ENCODE measurements at regions not wholly inside any gene's neighbourhood (a gene's known extent, or its start where the extent isn't known, plus 50 kb on each side); places are given as distances from the start of the nearest gene placed in this dataset.

DNA sequence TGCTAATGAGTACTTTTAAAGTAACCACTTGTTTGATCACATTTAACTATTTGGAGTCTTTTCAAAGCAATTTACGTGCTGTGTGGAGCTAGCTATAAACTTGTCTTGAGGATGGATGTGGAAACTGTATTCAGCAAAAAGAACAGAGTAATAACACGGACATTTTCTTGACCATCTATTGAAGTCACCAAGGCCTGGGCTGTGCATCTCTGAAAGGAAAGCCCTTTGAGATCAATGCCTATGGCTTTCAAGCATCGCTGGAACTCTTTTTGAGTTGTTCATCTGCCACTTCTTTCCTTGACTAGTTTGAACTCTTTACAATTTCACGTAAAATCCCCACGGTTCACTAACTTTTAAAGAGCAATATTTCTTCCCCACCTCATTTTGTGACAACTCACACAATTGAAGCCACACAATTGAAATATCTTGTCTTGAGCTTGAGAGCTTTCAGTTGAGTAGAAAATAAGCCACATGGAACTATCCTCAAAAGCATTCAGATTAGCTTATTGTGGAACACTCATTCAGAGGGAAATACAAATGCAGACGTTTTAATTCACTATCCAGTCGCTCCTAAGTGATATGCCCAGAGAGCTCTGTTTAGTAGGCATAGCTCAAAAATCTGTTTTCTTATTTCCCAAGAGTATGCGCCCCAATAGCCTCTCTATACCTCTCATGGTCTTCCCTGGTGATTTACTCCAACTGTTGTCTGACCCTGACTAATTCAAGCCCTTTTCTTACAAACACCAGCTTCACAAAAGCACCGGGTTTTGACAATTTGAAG is 134.9 kb upstream of the SLITRK2 start:
- H3K4me3 ChIP-seq (ENCODE audit: low read length, poor library complexity, severe bottlenecking), result no peak overlapping the region
- no peaks in the 10 kb centered on the region for H3K4me1 ChIP-seq (ENCODE audit: insufficient read depth, low read length, poor library complexity, severe bottlenecking)
- no peaks in the 10 kb centered on the region for H4K20me1 ChIP-seq (ENCODE audit: insufficient read depth, low read length, poor library complexity, severe bottlenecking)
- no peaks in the 10 kb centered on the region for H3K9me3 ChIP-seq (ENCODE audit: insufficient read depth, low read depth, low read length)
- TF ChIP-seq EZH2phosphoT487 (IDR thresholded peaks at IDR 0.05; ENCODE audit: borderline replicate concordance), result no peak
- TF ChIP-seq, protein P1, sequence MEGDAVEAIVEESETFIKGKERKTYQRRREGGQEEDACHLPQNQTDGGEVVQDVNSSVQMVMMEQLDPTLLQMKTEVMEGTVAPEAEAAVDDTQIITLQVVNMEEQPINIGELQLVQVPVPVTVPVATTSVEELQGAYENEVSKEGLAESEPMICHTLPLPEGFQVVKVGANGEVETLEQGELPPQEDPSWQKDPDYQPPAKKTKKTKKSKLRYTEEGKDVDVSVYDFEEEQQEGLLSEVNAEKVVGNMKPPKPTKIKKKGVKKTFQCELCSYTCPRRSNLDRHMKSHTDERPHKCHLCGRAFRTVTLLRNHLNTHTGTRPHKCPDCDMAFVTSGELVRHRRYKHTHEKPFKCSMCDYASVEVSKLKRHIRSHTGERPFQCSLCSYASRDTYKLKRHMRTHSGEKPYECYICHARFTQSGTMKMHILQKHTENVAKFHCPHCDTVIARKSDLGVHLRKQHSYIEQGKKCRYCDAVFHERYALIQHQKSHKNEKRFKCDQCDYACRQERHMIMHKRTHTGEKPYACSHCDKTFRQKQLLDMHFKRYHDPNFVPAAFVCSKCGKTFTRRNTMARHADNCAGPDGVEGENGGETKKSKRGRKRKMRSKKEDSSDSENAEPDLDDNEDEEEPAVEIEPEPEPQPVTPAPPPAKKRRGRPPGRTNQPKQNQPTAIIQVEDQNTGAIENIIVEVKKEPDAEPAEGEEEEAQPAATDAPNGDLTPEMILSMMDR (conservative IDR thresholded peaks at IDR 0.05; ENCODE audit: low read length), result no peak
- no peaks in the 10 kb centered on the region for H3K79me2 ChIP-seq (ENCODE audit: insufficient read depth, low read length)
- H3K27me3 ChIP-seq (ENCODE audit: insufficient read depth, low read length, poor library complexity, severe bottlenecking), result no peaks in the 10 kb centered on the region
- no peaks in the 10 kb centered on the region for H3K36me3 ChIP-seq (ENCODE audit: insufficient read depth, low read length)
- H3K9ac ChIP-seq (ENCODE audit: low read depth, low read length, poor library complexity, severe bottlenecking), result no peak overlapping the region
- H3F3A ChIP-seq (ENCODE audit: low read depth), result no peaks in the 10 kb centered on the region
- H2AFZ ChIP-seq (ENCODE audit: low read length), result no peak overlapping the region
- H3K4me2 ChIP-seq (ENCODE audit: low read depth, low read length, poor library complexity, severe bottlenecking), result no peak overlapping the region
- H3K9me2 ChIP-seq (replicated peaks; ENCODE audit: low read depth, low read length), result no peaks in the 10 kb centered on the region

DNA sequence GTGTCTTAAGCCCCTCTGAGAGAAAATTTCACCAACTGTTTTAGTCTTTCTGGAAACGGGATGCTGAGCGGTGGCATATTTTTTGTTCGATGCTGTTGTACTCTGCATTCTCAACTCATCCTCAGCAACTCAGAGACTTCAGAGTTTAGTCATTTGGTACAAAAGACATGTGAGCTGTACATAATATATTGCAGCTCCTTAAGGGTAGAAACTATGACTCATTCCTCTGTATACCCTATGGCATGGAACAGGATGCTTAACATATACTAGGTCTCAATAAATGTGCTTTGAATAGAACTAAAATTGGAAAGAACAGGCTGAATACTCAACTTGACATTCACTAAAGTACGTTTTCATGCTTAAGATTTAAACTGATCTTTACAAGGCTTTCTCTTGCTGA is 130.5 kb upstream of the SLITRK2 start:
- no peak overlapping the region for H3K4me3 ChIP-seq (ENCODE audit: low read length, poor library complexity, severe bottlenecking)
- no peak overlapping the region for H3K4me2 ChIP-seq (ENCODE audit: low read depth, low read length, poor library complexity, severe bottlenecking)
- H3K9me2 ChIP-seq (replicated peaks; ENCODE audit: low read depth, low read length), result no peaks in the 10 kb centered on the region
- no peaks in the 10 kb centered on the region for H3K4me1 ChIP-seq (ENCODE audit: insufficient read depth, low read length, poor library complexity, severe bottlenecking)
- no peaks in the 10 kb centered on the region for H4K20me1 ChIP-seq (ENCODE audit: insufficient read depth, low read length, poor library complexity, severe bottlenecking)
- no peaks in the 10 kb centered on the region for H3K79me2 ChIP-seq (ENCODE audit: insufficient read depth, low read length)
- H3F3A ChIP-seq (ENCODE audit: low read depth), result no peaks in the 10 kb centered on the region
- TF ChIP-seq EZH2phosphoT487 (IDR thresholded peaks at IDR 0.05; ENCODE audit: borderline replicate concordance), result no peak
- TF ChIP-seq, protein P1 (conservative IDR thresholded peaks at IDR 0.05; ENCODE audit: low read length), result no peak
- H2AFZ ChIP-seq (ENCODE audit: low read length), result no peak overlapping the region
- H3K27me3 ChIP-seq (ENCODE audit: insufficient read depth, low read length, poor library complexity, severe bottlenecking), result no peaks in the 10 kb centered on the region
- H3K9ac ChIP-seq (ENCODE audit: low read depth, low read length, poor library complexity, severe bottlenecking), result no peak overlapping the region
- no peaks in the 10 kb centered on the region for H3K9me3 ChIP-seq (ENCODE audit: insufficient read depth, low read depth, low read length)
- no peaks in the 10 kb centered on the region for H3K36me3 ChIP-seq (ENCODE audit: insufficient read depth, low read length)

DNA sequence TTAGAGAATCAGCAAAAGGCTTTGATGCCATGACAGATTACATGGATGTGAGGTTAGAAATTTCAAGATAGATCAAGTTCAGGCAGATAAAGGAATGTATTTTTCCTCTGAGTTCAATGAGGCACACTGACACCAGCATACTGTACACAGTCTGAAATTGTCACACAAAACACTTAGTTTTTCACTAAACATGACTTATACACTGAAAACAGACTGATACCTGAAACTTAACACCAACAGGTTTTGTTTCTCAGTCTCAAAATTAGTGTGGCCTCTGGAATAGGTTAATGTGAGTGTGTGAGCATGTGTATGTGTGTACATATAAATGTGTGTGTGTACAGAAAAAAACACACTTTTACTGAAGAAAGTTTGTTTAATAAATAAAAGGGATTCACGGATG is 129.9 kb upstream of the SLITRK2 start:
- no peaks in the 10 kb centered on the region for H3K4me1 ChIP-seq (ENCODE audit: insufficient read depth, low read length, poor library complexity, severe bottlenecking)
- H3F3A ChIP-seq (ENCODE audit: low read depth), result no peaks in the 10 kb centered on the region
- no peaks in the 10 kb centered on the region for H3K9me3 ChIP-seq (ENCODE audit: insufficient read depth, low read depth, low read length)
- H3K79me2 ChIP-seq (ENCODE audit: insufficient read depth, low read length), result no peaks in the 10 kb centered on the region
- no peaks in the 10 kb centered on the region for H3K27me3 ChIP-seq (ENCODE audit: insufficient read depth, low read length, poor library complexity, severe bottlenecking)
- H3K36me3 ChIP-seq (ENCODE audit: insufficient read depth, low read length), result no peaks in the 10 kb centered on the region
- no peaks in the 10 kb centered on the region for H3K9me2 ChIP-seq (replicated peaks; ENCODE audit: low read depth, low read length)
- TF ChIP-seq EZH2phosphoT487 (IDR thresholded peaks at IDR 0.05; ENCODE audit: borderline replicate concordance), result no peak
- TF ChIP-seq, protein P1 (conservative IDR thresholded peaks at IDR 0.05; ENCODE audit: low read length), result no peak
- no peaks in the 10 kb centered on the region for H4K20me1 ChIP-seq (ENCODE audit: insufficient read depth, low read length, poor library complexity, severe bottlenecking)
- no peak overlapping the region for H3K4me3 ChIP-seq (ENCODE audit: low read length, poor library complexity, severe bottlenecking)
- H3K9ac ChIP-seq (ENCODE audit: low read depth, low read length, poor library complexity, severe bottlenecking), result no peak overlapping the region
- H2AFZ ChIP-seq (ENCODE audit: low read length), result no peak overlapping the region
- H3K4me2 ChIP-seq (ENCODE audit: low read depth, low read length, poor library complexity, severe bottlenecking), result no peak overlapping the region
